GM12878 (cell line): ENCODE measurements at regions not wholly inside any gene's neighbourhood (a gene's known extent, or its start where the extent isn't known, plus 50 kb on each side); places are given as distances from the start of the nearest gene placed in this dataset.

ENCODE experiments used
- IKZF2 ChIP-seq, 2 experiments: fragments of 450-650 bp; IDR thresholded peaks; 2 replicates each; pipeline ENCODE4 v1.6.1; 2017; ENCODE audit warnings: mild to moderate bottlenecking in 2 of 2, moderate library complexity in 2 of 2
- KDM1A ChIP-seq: fragments of 200-600 bp; sonication (generic); IDR thresholded peaks from 2 replicates; pipeline ENCODE4 v1.6.1; 2016; ENCODE audit warnings: borderline replicate concordance
- RAD21 ChIP-seq: IDR thresholded peaks from 2 replicates; pipeline ENCODE4 v1.6.1; 2011; ENCODE audit warnings: mild to moderate bottlenecking, low read depth, low read length, moderate library complexity; ENCODE audit not compliant: insufficient read depth
- SIN3A ChIP-seq: IDR thresholded peaks from 2 replicates; pipeline ENCODE4 v1.6.1; 2012; ENCODE audit warnings: low read depth, low read length, improper control_type of control experiment
- TF ChIP-seq, protein P1 (sequence below): fragments of 450-650 bp; IDR thresholded peaks from 2 replicates; pipeline ENCODE4 v1.6.1; 2017; ENCODE audit warnings: antibody characterized with exemption, mild to moderate bottlenecking, moderate library complexity
- TF ChIP-seq, protein P2 (sequence below): IDR thresholded peaks from 2 replicates; pipeline ENCODE4 v1.6.1; 2012; ENCODE audit warnings: low read depth, low read length, improper control_type of control experiment
- TF ChIP-seq, protein P3 (sequence below): IDR thresholded peaks from 2 replicates; pipeline ENCODE4 v1.6.1; 2012; ENCODE audit warnings: improper control_type of control experiment, low read depth, low read length; ENCODE audit not compliant: insufficient replicate concordance
- TF ChIP-seq, protein P4 (sequence below): IDR thresholded peaks from 2 replicates; pipeline ENCODE4 v1.6.1; 2012; ENCODE audit warnings: low read length, inconsistent platforms

DNA sequence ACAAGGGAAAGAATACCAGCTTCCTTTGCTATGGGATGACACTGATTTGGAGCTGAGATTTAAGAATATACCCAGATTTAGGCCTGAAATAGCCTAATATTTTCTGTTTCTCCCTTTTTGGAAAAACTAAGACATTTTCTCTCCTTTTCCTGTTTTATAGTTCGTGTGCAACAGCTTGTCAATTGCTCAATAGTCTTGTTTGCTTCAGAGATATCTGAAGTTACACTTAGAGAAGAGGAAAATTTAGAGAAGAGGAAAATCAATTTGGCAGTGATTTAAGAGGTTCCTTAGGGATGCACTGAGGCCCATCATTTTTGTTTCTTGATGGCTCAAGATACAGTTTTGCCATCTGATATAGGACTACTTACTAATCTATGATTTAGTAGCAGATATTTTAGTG, 398.6 kb downstream of the RFPL4B start (continued):
- TF ChIP-seq, protein P1, sequence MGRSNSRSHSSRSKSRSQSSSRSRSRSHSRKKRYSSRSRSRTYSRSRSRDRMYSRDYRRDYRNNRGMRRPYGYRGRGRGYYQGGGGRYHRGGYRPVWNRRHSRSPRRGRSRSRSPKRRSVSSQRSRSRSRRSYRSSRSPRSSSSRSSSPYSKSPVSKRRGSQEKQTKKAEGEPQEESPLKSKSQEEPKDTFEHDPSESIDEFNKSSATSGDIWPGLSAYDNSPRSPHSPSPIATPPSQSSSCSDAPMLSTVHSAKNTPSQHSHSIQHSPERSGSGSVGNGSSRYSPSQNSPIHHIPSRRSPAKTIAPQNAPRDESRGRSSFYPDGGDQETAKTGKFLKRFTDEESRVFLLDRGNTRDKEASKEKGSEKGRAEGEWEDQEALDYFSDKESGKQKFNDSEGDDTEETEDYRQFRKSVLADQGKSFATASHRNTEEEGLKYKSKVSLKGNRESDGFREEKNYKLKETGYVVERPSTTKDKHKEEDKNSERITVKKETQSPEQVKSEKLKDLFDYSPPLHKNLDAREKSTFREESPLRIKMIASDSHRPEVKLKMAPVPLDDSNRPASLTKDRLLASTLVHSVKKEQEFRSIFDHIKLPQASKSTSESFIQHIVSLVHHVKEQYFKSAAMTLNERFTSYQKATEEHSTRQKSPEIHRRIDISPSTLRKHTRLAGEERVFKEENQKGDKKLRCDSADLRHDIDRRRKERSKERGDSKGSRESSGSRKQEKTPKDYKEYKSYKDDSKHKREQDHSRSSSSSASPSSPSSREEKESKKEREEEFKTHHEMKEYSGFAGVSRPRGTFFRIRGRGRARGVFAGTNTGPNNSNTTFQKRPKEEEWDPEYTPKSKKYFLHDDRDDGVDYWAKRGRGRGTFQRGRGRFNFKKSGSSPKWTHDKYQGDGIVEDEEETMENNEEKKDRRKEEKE, result no peak
- no peak for TF ChIP-seq RAD21
- TF ChIP-seq, protein P2, sequence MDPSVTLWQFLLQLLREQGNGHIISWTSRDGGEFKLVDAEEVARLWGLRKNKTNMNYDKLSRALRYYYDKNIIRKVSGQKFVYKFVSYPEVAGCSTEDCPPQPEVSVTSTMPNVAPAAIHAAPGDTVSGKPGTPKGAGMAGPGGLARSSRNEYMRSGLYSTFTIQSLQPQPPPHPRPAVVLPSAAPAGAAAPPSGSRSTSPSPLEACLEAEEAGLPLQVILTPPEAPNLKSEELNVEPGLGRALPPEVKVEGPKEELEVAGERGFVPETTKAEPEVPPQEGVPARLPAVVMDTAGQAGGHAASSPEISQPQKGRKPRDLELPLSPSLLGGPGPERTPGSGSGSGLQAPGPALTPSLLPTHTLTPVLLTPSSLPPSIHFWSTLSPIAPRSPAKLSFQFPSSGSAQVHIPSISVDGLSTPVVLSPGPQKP, result no peak
- TF ChIP-seq, protein P3, sequence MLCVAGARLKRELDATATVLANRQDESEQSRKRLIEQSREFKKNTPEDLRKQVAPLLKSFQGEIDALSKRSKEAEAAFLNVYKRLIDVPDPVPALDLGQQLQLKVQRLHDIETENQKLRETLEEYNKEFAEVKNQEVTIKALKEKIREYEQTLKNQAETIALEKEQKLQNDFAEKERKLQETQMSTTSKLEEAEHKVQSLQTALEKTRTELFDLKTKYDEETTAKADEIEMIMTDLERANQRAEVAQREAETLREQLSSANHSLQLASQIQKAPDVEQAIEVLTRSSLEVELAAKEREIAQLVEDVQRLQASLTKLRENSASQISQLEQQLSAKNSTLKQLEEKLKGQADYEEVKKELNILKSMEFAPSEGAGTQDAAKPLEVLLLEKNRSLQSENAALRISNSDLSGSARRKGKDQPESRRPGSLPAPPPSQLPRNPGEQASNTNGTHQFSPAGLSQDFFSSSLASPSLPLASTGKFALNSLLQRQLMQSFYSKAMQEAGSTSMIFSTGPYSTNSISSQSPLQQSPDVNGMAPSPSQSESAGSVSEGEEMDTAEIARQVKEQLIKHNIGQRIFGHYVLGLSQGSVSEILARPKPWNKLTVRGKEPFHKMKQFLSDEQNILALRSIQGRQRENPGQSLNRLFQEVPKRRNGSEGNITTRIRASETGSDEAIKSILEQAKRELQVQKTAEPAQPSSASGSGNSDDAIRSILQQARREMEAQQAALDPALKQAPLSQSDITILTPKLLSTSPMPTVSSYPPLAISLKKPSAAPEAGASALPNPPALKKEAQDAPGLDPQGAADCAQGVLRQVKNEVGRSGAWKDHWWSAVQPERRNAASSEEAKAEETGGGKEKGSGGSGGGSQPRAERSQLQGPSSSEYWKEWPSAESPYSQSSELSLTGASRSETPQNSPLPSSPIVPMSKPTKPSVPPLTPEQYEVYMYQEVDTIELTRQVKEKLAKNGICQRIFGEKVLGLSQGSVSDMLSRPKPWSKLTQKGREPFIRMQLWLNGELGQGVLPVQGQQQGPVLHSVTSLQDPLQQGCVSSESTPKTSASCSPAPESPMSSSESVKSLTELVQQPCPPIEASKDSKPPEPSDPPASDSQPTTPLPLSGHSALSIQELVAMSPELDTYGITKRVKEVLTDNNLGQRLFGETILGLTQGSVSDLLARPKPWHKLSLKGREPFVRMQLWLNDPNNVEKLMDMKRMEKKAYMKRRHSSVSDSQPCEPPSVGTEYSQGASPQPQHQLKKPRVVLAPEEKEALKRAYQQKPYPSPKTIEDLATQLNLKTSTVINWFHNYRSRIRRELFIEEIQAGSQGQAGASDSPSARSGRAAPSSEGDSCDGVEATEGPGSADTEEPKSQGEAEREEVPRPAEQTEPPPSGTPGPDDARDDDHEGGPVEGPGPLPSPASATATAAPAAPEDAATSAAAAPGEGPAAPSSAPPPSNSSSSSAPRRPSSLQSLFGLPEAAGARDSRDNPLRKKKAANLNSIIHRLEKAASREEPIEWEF, result no peak
- TF ChIP-seq KDM1A, result no peak
- TF ChIP-seq, protein P4, sequence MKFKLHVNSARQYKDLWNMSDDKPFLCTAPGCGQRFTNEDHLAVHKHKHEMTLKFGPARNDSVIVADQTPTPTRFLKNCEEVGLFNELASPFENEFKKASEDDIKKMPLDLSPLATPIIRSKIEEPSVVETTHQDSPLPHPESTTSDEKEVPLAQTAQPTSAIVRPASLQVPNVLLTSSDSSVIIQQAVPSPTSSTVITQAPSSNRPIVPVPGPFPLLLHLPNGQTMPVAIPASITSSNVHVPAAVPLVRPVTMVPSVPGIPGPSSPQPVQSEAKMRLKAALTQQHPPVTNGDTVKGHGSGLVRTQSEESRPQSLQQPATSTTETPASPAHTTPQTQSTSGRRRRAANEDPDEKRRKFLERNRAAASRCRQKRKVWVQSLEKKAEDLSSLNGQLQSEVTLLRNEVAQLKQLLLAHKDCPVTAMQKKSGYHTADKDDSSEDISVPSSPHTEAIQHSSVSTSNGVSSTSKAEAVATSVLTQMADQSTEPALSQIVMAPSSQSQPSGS, result no peak
- no peak for TF ChIP-seq IKZF2 (IDR thresholded peaks at IDR 0.05)
- TF ChIP-seq SIN3A, result no peak
